ENCODE measurements at regions not wholly inside any gene's neighbourhood (a gene's known extent, or its start where the extent isn't known, plus 50 kb on each side); places are given as distances from the start of the nearest gene placed in this dataset.

- TF ChIP-seq PBX3 (IDR thresholded peaks at IDR 0.05) (no peak), YY1 (IDR thresholded peaks at IDR 0.05; ENCODE audit: low read depth) (no peak), TAF1 (IDR thresholded peaks at IDR 0.05; ENCODE audit: borderline replicate concordance, low read depth, low read length) (no peak), RCOR1 (IDR thresholded peaks at IDR 0.05; ENCODE audit: low read length) (no peak), FOXM1 (IDR thresholded peaks at IDR 0.05; ENCODE audit: low read depth) (no peak)
Observed at GRCh38 chr2:207434306-207434705, 95.5 kb upstream of the CREB1 start (continued).

GRCh38 chr2:207434899-207435465, 94.8 kb upstream of the CREB1 start:
- Histone ChIP-seq H3K4me3 (ENCODE audit: low read depth in 2 of 2, low read length in 1 of 2) (no peak overlapping the region), H2AFZ (ENCODE audit: low read depth) (no peak overlapping the region), H3K4me2 (no peak overlapping the region), H4K20me1 (ENCODE audit: insufficient read depth) (no peaks in the 10 kb centered on the region), H3K79me2 (ENCODE audit: insufficient read depth) (no peaks in the 10 kb centered on the region), H3K27me3 (ENCODE audit: insufficient read depth) (no peaks in the 10 kb centered on the region), H3K9me3 (no peaks in the 10 kb centered on the region), H3K36me3 (replicated peaks in 1 of 2; ENCODE audit: control insufficient read depth in 1 of 2, insufficient read depth in 2 of 2, low read length in 1 of 2) (no peaks in the 10 kb centered on the region), H3K9me2 (no peaks in the 10 kb centered on the region), H3F3A (replicated peaks; ENCODE audit: insufficient read depth) (no peaks in the 10 kb centered on the region), H3K4me1 (ENCODE audit: control insufficient read depth in 1 of 2, insufficient read depth in 2 of 2, low read depth in 1 of 2, low read length in 1 of 2) (peaks cover 0 to 28% of the 10 kb centered on the region in 2 experiments; a peak in 2 of 4 replicates), H3K9ac (no peak overlapping the region), H3K27ac (ENCODE audit: low read depth in 2 of 2, low read length in 1 of 2) (peak overlapping the region in 1 of 2 experiments; percentile 90; a peak in 2 of 4 replicates)
- TF ChIP-seq EP300 (IDR thresholded peaks at IDR 0.05; ENCODE audit: borderline replicate concordance in 1 of 2, low read depth in 1 of 2, low read length in 1 of 2) (no peak), MEF2A (IDR thresholded peaks at IDR 0.05; ENCODE audit: borderline replicate concordance, low read depth) (no peak), USF1 (IDR thresholded peaks at IDR 0.05; ENCODE audit: borderline replicate concordance, low read depth) (no peak), RAD21 (IDR thresholded peaks at IDR 0.05; ENCODE audit: low read length) (no peak), NRF1 (IDR thresholded peaks at IDR 0.05; ENCODE audit: low read depth, low read length) (no peak), POLR2AphosphoS5 (IDR thresholded peaks at IDR 0.05; ENCODE audit: low read depth, low read length) (no peak), EZH2phosphoT487 (IDR thresholded peaks at IDR 0.05; ENCODE audit: borderline replicate concordance, low read depth) (no peak), FOXJ3 (CRISPR knock-in tag; IDR thresholded peaks at IDR 0.05) (no peak), CHD2 (IDR thresholded peaks at IDR 0.05; ENCODE audit: low read length, partially characterized antibody) (no peak), FOSL2 (IDR thresholded peaks at IDR 0.05; ENCODE audit: borderline replicate concordance, low read depth) (no peak), MXI1 (IDR thresholded peaks at IDR 0.05; ENCODE audit: low read depth, low read length) (no peak), MAX (IDR thresholded peaks at IDR 0.05; ENCODE audit: low read depth) (no peak), GATA2 (CRISPR knock-in tag; IDR thresholded peaks at IDR 0.05) (no peak), SMC3 (IDR thresholded peaks at IDR 0.05; ENCODE audit: low read depth, low read length) (no peak), NFIC (IDR thresholded peaks at IDR 0.05; ENCODE audit: borderline replicate concordance) (no peak), TAF1 (IDR thresholded peaks at IDR 0.05; ENCODE audit: borderline replicate concordance, low read depth, low read length) (no peak), GABPA (IDR thresholded peaks at IDR 0.05; ENCODE audit: low read depth) (no peak), TCF12 (IDR thresholded peaks at IDR 0.05) (no peak)
- TF ChIP-seq, protein P1, sequence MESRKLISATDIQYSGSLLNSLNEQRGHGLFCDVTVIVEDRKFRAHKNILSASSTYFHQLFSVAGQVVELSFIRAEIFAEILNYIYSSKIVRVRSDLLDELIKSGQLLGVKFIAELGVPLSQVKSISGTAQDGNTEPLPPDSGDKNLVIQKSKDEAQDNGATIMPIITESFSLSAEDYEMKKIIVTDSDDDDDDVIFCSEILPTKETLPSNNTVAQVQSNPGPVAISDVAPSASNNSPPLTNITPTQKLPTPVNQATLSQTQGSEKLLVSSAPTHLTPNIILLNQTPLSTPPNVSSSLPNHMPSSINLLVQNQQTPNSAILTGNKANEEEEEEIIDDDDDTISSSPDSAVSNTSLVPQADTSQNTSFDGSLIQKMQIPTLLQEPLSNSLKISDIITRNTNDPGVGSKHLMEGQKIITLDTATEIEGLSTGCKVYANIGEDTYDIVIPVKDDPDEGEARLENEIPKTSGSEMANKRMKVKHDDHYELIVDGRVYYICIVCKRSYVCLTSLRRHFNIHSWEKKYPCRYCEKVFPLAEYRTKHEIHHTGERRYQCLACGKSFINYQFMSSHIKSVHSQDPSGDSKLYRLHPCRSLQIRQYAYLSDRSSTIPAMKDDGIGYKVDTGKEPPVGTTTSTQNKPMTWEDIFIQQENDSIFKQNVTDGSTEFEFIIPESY (IDR thresholded peaks at IDR 0.05; ENCODE audit: borderline replicate concordance, low read depth) = no peak
- TF ChIP-seq, protein P2, sequence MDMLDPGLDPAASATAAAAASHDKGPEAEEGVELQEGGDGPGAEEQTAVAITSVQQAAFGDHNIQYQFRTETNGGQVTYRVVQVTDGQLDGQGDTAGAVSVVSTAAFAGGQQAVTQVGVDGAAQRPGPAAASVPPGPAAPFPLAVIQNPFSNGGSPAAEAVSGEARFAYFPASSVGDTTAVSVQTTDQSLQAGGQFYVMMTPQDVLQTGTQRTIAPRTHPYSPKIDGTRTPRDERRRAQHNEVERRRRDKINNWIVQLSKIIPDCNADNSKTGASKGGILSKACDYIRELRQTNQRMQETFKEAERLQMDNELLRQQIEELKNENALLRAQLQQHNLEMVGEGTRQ (IDR thresholded peaks at IDR 0.05; ENCODE audit: borderline replicate concordance, low read depth, low read length) = no peak
- POLR2A ChIA-PET = interaction anchor here (0.9 kb wide), 1 partner anchor 269 kb away, joined by 3 read pairs; the partner anchor contains the start of gene KLF7
- no peak for DNase-seq
- CTCF ChIA-PET = interaction anchor here (1.2 to 1.3 kb wide), 3 partner anchors 38 to 453 kb away, joined by 3 to 5 read pairs (median 3); no protein-coding TSS in a partner anchor
- WGBS (ENCODE audit: low lambda C conversion rate) = 92% methylated on average over 4 of the region's 4 CpGs
